Right atrium auricular region (tissue), 2 donors: ENCODE measurements at regions not wholly inside any gene's neighbourhood (a gene's known extent, or its start where the extent isn't known, plus 50 kb on each side); places are given as distances from the start of the nearest gene placed in this dataset.

Experiments used
- DNase-seq: peaks from one replicate; pipeline ENCODE4 v3.0.0-alpha.2; 2019; ENCODE audit warnings: low spot score
- H3K27ac ChIP-seq, 2 donors: fragments of 200-600 bp; sonication (generic); 1 replicate in 1 of 2; 2 replicates in 1 of 2; pipeline ENCODE4 v1.5.1; 2016 to 2019
- H3K27me3 ChIP-seq, 2 donors: fragments of 200-600 bp; sonication (generic); one replicate each; pipeline versions ENCODE4 v1.5.1 to v1.6.0; 2017 to 2019
- H3K36me3 ChIP-seq: fragments of 200-600 bp; sonication (generic); one replicate; pipeline ENCODE4 v1.5.1; 2016
- H3K4me1 ChIP-seq, 2 donors: fragments of 200-600 bp; sonication (generic); one replicate each; pipeline versions ENCODE4 v1.5.1 to v1.6.0; 2017 to 2019
- H3K4me3 ChIP-seq, 2 donors: fragments of 200-600 bp; sonication (generic); 1 replicate in 1 of 2; 2 replicates in 1 of 2; pipeline ENCODE4 v1.5.1; 2017 to 2019; ENCODE audit warnings: mild to moderate bottlenecking in 1 of 2, moderate library complexity in 1 of 2
- H3K9me3 ChIP-seq, 2 donors: fragments of 200-600 bp; sonication (generic); one replicate each; pipeline ENCODE4 v1.5.1; 2019
- CTCF ChIP-seq, 2 donors: fragments of 200-600 bp; sonication (generic); IDR thresholded peaks; one replicate each; pipeline ENCODE4 v1.5.1; 2019; ENCODE audit warnings: antibody characterized with exemption in 2 of 2

- no peak overlapping the region for H3K4me3 ChIP-seq
- no peak for DNase-seq
- H3K4me1 ChIP-seq, result no peaks in the 10 kb centered on the region
- no peaks in the 10 kb centered on the region for H3K36me3 ChIP-seq
- no peaks in the 10 kb centered on the region for H3K9me3 ChIP-seq
- no peaks in the 10 kb centered on the region for H3K27me3 ChIP-seq
- H3K27ac ChIP-seq, result no peak overlapping the region
- no peak for TF ChIP-seq CTCF (IDR thresholded peaks at IDR 0.05)
Measured at GRCh38 chr12:84696908-84697540, 215.6 kb downstream of the SLC6A15 start.

- Histone ChIP-seq H3K27me3 (no peaks in the 10 kb centered on the region), H3K27ac (no peak overlapping the region), H3K4me1 (no peaks in the 10 kb centered on the region), H3K4me3 (no peak overlapping the region), H3K9me3 (no peaks in the 10 kb centered on the region), H3K36me3 (no peaks in the 10 kb centered on the region)
- DNase-seq, result no peak
- TF ChIP-seq CTCF (IDR thresholded peaks at IDR 0.05), result no peak
Measured at GRCh38 chr12:84696281-84696680, 216.3 kb downstream of the SLC6A15 start.

GRCh38 chr12:84694116-84694515, 218.5 kb downstream of the SLC6A15 start:
- H3K9me3 ChIP-seq, result no peaks in the 10 kb centered on the region
- H3K36me3 ChIP-seq, result no peaks in the 10 kb centered on the region
- H3K27me3 ChIP-seq, result no peaks in the 10 kb centered on the region
- no peak overlapping the region for H3K27ac ChIP-seq
- H3K4me3 ChIP-seq, result no peak overlapping the region
- H3K4me1 ChIP-seq, result no peaks in the 10 kb centered on the region
- no peak for TF ChIP-seq CTCF (IDR thresholded peaks at IDR 0.05)
- DNase-seq, result no peak

GRCh38 chr12:84692071-84692470, 220.5 kb downstream of the SLC6A15 start:
- no peaks in the 10 kb centered on the region for H3K27me3 ChIP-seq
- no peak overlapping the region for H3K4me3 ChIP-seq
- no peaks in the 10 kb centered on the region for H3K36me3 ChIP-seq
- no peak overlapping the region for H3K27ac ChIP-seq
- no peak for TF ChIP-seq CTCF (IDR thresholded peaks at IDR 0.05)
- H3K4me1 ChIP-seq, result no peaks in the 10 kb centered on the region
- no peaks in the 10 kb centered on the region for H3K9me3 ChIP-seq
- no peak for DNase-seq

GRCh38 chr12:84691266-84691665, 221.3 kb downstream of the SLC6A15 start:
- no peaks in the 10 kb centered on the region for H3K27me3 ChIP-seq
- no peak overlapping the region for H3K27ac ChIP-seq
- no peaks in the 10 kb centered on the region for H3K4me1 ChIP-seq
- H3K36me3 ChIP-seq, result no peaks in the 10 kb centered on the region
- TF ChIP-seq CTCF (IDR thresholded peaks at IDR 0.05), result no peak
- DNase-seq, result no peak
- no peaks in the 10 kb centered on the region for H3K9me3 ChIP-seq
- H3K4me3 ChIP-seq, result no peak overlapping the region

GRCh38 chr12:84689638-84690037, 223.0 kb downstream of the SLC6A15 start:
- Histone ChIP-seq H3K4me1 (no peaks in the 10 kb centered on the region), H3K27me3 (no peaks in the 10 kb centered on the region), H3K4me3 (no peak overlapping the region), H3K27ac (no peak overlapping the region), H3K9me3 (no peaks in the 10 kb centered on the region), H3K36me3 (no peaks in the 10 kb centered on the region)
- no peak for DNase-seq
- TF ChIP-seq CTCF (IDR thresholded peaks at IDR 0.05), result no peak
